Neural cell (in vitro differentiated cells): ENCODE measurements at regions not wholly inside any gene's neighbourhood (a gene's known extent, or its start where the extent isn't known, plus 50 kb on each side); places are given as distances from the start of the nearest gene placed in this dataset.

Experiments used
- H2AFZ ChIP-seq: fragments of 200-600, 300-800 bp; sonication (generic), shearing (Covaris generic); 2 replicates; pipeline ENCODE4 v1.6.0; 2014; ENCODE audit warnings: low read depth, mild to moderate bottlenecking, antibody characterized with exemption, low read length, moderate library complexity
- H3F3A ChIP-seq: fragments of 200-600 bp; shearing (Covaris generic); 2 replicates; pipeline ENCODE4 v1.6.1; 2016; ENCODE audit warnings: mild to moderate bottlenecking, moderate library complexity, mixed read lengths, antibody characterized with exemption, low read length; ENCODE audit not compliant: insufficient read depth, poor library complexity, severe bottlenecking
- H3K27ac ChIP-seq: fragments of 200-600, 300-800 bp; sonication (generic), shearing (Covaris generic); 2 replicates; pipeline ENCODE4 v1.5.1; 2014; ENCODE audit warnings: mild to moderate bottlenecking, low read length, moderate library complexity
- H3K27me3 ChIP-seq: fragments of 300-800, 200-600 bp; sonication (generic), shearing (Covaris generic); 2 replicates; pipeline ENCODE4 v1.6.0; 2014; ENCODE audit warnings: mild to moderate bottlenecking, low read depth, low read length, moderate library complexity; ENCODE audit not compliant: insufficient read depth
- H3K36me3 ChIP-seq: fragments of 300-800, 200-600 bp; sonication (generic), shearing (Covaris generic); 2 replicates; pipeline ENCODE4 v1.5.1; 2014; ENCODE audit warnings: mild to moderate bottlenecking, antibody characterized with exemption, low read length, moderate library complexity; ENCODE audit not compliant: insufficient read depth
- H3K4me2 ChIP-seq: fragments of 300-800, 200-600 bp; sonication (generic), shearing (Covaris generic); 2 replicates; pipeline ENCODE4 v1.6.0; 2014; ENCODE audit warnings: mild to moderate bottlenecking, low read length
- H3K4me3 ChIP-seq: fragments of 300-800, 200-600 bp; sonication (generic), shearing (Covaris generic); 2 replicates; pipeline ENCODE4 v1.5.1; 2014; ENCODE audit warnings: mild to moderate bottlenecking, low read length, moderate library complexity
- H3K79me2 ChIP-seq: fragments of 200-600 bp; shearing (Covaris generic); replicated peaks from 2 replicates; pipeline ENCODE4 v1.6.0; 2014; ENCODE audit warnings: mild to moderate bottlenecking, low read length, moderate library complexity; ENCODE audit not compliant: insufficient read depth
- H3K9ac ChIP-seq: fragments of 300-800, 200-600 bp; sonication (generic), shearing (Covaris generic); 2 replicates; pipeline ENCODE4 v1.6.1; 2016; ENCODE audit warnings: mild to moderate bottlenecking, low read length, mixed read lengths
- H3K9me2 ChIP-seq: fragments of 200-600 bp; shearing (Covaris generic); 2 replicates; pipeline ENCODE4 v1.6.1; 2016; ENCODE audit warnings: mild to moderate bottlenecking, low read length, mixed read lengths; ENCODE audit not compliant: insufficient read depth
- H3K9me3 ChIP-seq: fragments of 200-600, 300-800 bp; sonication (generic), shearing (Covaris generic); 2 replicates; pipeline ENCODE4 v1.6.1; 2016; ENCODE audit warnings: mild to moderate bottlenecking, mixed run types, low read length, moderate library complexity, mixed read lengths
- H4K20me1 ChIP-seq: fragments of 200-600 bp; shearing (Covaris generic); 2 replicates; pipeline ENCODE4 v1.6.1; 2016; ENCODE audit warnings: mild to moderate bottlenecking, mixed run types; ENCODE audit not compliant: insufficient read depth
- EP300 ChIP-seq: fragments of 450-650 bp; conservative IDR thresholded peaks from 2 replicates; pipeline ENCODE4 v1.6.1; 2014; ENCODE audit warnings: antibody characterized with exemption, mild to moderate bottlenecking, moderate library complexity; ENCODE audit not compliant: poor library complexity, severe bottlenecking
- EZH2 ChIP-seq: fragments of 200-600, 300-800 bp; shearing (Covaris generic), sonication (generic); IDR thresholded peaks from 2 replicates; pipeline ENCODE4 v1.6.1; 2014; ENCODE audit warnings: antibody characterized with exemption, low read length, borderline replicate concordance, mild to moderate bottlenecking; ENCODE audit not compliant: insufficient read depth, poor library complexity, severe bottlenecking
- MXI1 ChIP-seq: fragments of 450-650 bp; conservative IDR thresholded peaks from 2 replicates; pipeline ENCODE4 v1.6.1; 2014; ENCODE audit warnings: antibody characterized with exemption, mild to moderate bottlenecking; ENCODE audit not compliant: poor library complexity, severe bottlenecking
- POLR2AphosphoS5 ChIP-seq: IDR thresholded peaks from 2 replicates; pipeline ENCODE4 v1.6.1; 2012
- RAD21 ChIP-seq: fragments of 450-650 bp; conservative IDR thresholded peaks from 2 replicates; pipeline ENCODE4 v1.6.1; 2014; ENCODE audit warnings: antibody characterized with exemption, mild to moderate bottlenecking, moderate library complexity
- SMC3 ChIP-seq: fragments of 450-650 bp; conservative IDR thresholded peaks from 2 replicates; pipeline ENCODE4 v1.6.1; 2014; ENCODE audit warnings: antibody characterized with exemption, mild to moderate bottlenecking, moderate library complexity; ENCODE audit not compliant: poor library complexity
- TAF1 ChIP-seq: IDR thresholded peaks from 2 replicates; pipeline ENCODE4 v1.6.1; 2012; ENCODE audit warnings: low read depth
- TF ChIP-seq, protein P1 (sequence below): fragments of 450-650 bp; IDR thresholded peaks from 2 replicates; pipeline ENCODE4 v1.5.1; 2014; ENCODE audit warnings: antibody characterized with exemption, mild to moderate bottlenecking, moderate library complexity; ENCODE audit not compliant: poor library complexity, severe bottlenecking
- TF ChIP-seq, protein P2 (sequence below): IDR thresholded peaks from 2 replicates; pipeline ENCODE4 v1.6.1; 2012; ENCODE audit warnings: borderline replicate concordance

DNA sequence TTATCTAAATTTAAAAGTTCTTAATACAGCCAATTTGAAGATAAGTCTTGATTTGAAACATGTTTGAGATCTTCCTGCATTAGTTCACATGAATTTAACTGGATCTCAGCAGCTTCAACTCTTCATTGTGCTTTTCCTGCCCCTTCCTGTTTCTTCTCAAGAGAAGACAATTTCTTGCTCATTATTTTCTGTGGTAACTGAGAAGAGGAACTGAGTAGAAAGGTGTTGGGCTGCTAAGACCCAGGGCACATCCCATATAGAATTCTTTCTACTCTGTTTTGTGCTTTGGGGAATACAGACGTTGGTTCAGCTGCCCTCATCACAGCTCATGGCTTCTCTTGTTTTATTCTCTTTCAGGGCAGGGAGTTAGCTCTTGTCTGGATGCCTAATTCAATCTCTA is 110.2 kb downstream of the SNAPC1 start:
- no peaks in the 10 kb centered on the region for H4K20me1 ChIP-seq
- H3K9me2 ChIP-seq = no peaks in the 10 kb centered on the region
- no peaks in the 10 kb centered on the region for H3K9me3 ChIP-seq
- no peak overlapping the region for H3K4me3 ChIP-seq
- no peak overlapping the region for H3K9ac ChIP-seq
- H3K27ac ChIP-seq = no peak overlapping the region
- H3K79me2 ChIP-seq = no peaks in the 10 kb centered on the region
- no peak overlapping the region for H3K4me2 ChIP-seq
- no peaks in the 10 kb centered on the region for H3K27me3 ChIP-seq
- H3F3A ChIP-seq = no peaks in the 10 kb centered on the region
- TF ChIP-seq EZH2 = no peak
- TF ChIP-seq MXI1 = no peak
- no peak for TF ChIP-seq EP300
- TF ChIP-seq, protein P1, sequence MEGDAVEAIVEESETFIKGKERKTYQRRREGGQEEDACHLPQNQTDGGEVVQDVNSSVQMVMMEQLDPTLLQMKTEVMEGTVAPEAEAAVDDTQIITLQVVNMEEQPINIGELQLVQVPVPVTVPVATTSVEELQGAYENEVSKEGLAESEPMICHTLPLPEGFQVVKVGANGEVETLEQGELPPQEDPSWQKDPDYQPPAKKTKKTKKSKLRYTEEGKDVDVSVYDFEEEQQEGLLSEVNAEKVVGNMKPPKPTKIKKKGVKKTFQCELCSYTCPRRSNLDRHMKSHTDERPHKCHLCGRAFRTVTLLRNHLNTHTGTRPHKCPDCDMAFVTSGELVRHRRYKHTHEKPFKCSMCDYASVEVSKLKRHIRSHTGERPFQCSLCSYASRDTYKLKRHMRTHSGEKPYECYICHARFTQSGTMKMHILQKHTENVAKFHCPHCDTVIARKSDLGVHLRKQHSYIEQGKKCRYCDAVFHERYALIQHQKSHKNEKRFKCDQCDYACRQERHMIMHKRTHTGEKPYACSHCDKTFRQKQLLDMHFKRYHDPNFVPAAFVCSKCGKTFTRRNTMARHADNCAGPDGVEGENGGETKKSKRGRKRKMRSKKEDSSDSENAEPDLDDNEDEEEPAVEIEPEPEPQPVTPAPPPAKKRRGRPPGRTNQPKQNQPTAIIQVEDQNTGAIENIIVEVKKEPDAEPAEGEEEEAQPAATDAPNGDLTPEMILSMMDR = no peak
- TF ChIP-seq TAF1 = no peak
- H2AFZ ChIP-seq = no peak overlapping the region
- H3K36me3 ChIP-seq = no peaks in the 10 kb centered on the region

DNA sequence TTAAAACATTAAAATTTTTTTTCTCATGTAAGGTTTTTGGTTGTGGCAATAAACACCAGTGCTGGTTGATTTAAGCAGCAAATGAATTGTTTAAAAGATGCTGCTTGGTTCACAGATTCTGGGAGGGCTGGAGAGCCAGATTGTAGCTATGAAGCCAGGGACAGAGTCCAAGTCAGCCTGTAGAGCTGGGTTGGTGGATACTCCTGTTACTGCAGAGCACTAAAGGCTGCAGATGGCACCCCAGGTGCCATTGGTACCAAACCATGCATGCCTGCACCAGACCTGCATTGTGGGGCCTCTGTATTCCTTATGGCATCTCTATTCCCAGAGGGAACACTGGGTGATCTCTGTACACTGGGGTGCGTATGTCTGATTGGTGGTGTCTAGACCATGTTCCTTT is 113.3 kb downstream of the SNAPC1 start:
- H4K20me1 ChIP-seq = no peaks in the 10 kb centered on the region
- no peak overlapping the region for H3K27ac ChIP-seq
- no peaks in the 10 kb centered on the region for H3K79me2 ChIP-seq
- H3K9ac ChIP-seq = no peak overlapping the region
- H3K4me3 ChIP-seq = no peak overlapping the region
- no peaks in the 10 kb centered on the region for H3F3A ChIP-seq
- H3K36me3 ChIP-seq = no peaks in the 10 kb centered on the region
- H3K9me3 ChIP-seq = no peaks in the 10 kb centered on the region
- H3K27me3 ChIP-seq = no peaks in the 10 kb centered on the region
- TF ChIP-seq TAF1 = no peak
- no peak for TF ChIP-seq EP300
- TF ChIP-seq, protein P1 = no peak
- TF ChIP-seq EZH2 = no peak
- TF ChIP-seq RAD21 = no peak
- TF ChIP-seq, protein P2, sequence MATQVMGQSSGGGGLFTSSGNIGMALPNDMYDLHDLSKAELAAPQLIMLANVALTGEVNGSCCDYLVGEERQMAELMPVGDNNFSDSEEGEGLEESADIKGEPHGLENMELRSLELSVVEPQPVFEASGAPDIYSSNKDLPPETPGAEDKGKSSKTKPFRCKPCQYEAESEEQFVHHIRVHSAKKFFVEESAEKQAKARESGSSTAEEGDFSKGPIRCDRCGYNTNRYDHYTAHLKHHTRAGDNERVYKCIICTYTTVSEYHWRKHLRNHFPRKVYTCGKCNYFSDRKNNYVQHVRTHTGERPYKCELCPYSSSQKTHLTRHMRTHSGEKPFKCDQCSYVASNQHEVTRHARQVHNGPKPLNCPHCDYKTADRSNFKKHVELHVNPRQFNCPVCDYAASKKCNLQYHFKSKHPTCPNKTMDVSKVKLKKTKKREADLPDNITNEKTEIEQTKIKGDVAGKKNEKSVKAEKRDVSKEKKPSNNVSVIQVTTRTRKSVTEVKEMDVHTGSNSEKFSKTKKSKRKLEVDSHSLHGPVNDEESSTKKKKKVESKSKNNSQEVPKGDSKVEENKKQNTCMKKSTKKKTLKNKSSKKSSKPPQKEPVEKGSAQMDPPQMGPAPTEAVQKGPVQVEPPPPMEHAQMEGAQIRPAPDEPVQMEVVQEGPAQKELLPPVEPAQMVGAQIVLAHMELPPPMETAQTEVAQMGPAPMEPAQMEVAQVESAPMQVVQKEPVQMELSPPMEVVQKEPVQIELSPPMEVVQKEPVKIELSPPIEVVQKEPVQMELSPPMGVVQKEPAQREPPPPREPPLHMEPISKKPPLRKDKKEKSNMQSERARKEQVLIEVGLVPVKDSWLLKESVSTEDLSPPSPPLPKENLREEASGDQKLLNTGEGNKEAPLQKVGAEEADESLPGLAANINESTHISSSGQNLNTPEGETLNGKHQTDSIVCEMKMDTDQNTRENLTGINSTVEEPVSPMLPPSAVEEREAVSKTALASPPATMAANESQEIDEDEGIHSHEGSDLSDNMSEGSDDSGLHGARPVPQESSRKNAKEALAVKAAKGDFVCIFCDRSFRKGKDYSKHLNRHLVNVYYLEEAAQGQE = no peak
- no peak for TF ChIP-seq POLR2AphosphoS5
- no peak for TF ChIP-seq SMC3
- TF ChIP-seq MXI1 = no peak
- no peak overlapping the region for H2AFZ ChIP-seq
- H3K4me2 ChIP-seq = no peak overlapping the region
- H3K9me2 ChIP-seq = no peaks in the 10 kb centered on the region
